GM12878 (cell line): ENCODE measurements at regions not wholly inside any gene's neighbourhood (a gene's known extent, or its start where the extent isn't known, plus 50 kb on each side); places are given as distances from the start of the nearest gene placed in this dataset.

Experiments used
- ASH2L ChIP-seq: fragments of 300-600, 200-600 bp; sonication (generic); IDR thresholded peaks from 2 replicates; pipeline ENCODE4 v1.6.1; 2017; ENCODE audit warnings: low read depth, mild to moderate bottlenecking, borderline replicate concordance
- BCLAF1 ChIP-seq: fragments of 450-650 bp; IDR thresholded peaks from 2 replicates; pipeline ENCODE4 v1.6.1; 2017; ENCODE audit warnings: antibody characterized with exemption, mild to moderate bottlenecking, moderate library complexity
- E4F1 ChIP-seq: fragments of 450-650 bp; IDR thresholded peaks from 2 replicates; pipeline ENCODE4 v1.6.1; 2018; ENCODE audit warnings: borderline replicate concordance, mild to moderate bottlenecking; ENCODE audit not compliant: partially characterized antibody
- EED ChIP-seq: sonication (generic); IDR thresholded peaks from 2 replicates; pipeline ENCODE4 v1.6.1; 2016; ENCODE audit warnings: antibody characterized with exemption, low read depth
- EP300 ChIP-seq, 2 experiments: fragments of 150-350 bp in 1 of 2; IDR thresholded peaks; 2 replicates each; pipeline ENCODE4 v1.6.1; 2011 to 2012; ENCODE audit warnings: low read depth in 2 of 2, low read length in 2 of 2, borderline replicate concordance in 1 of 2, improper control_type of control experiment in 1 of 2, inconsistent platforms in 1 of 2; ENCODE audit not compliant: control insufficient read depth in 1 of 2
- FOXK2 ChIP-seq: fragments of 450-650 bp; IDR thresholded peaks from 2 replicates; pipeline ENCODE4 v1.6.1; 2017; ENCODE audit warnings: mild to moderate bottlenecking, moderate library complexity
- HCFC1 ChIP-seq: fragments of 150-350 bp; IDR thresholded peaks from 2 replicates; pipeline ENCODE4 v1.6.1; 2014; ENCODE audit warnings: low read length
- IRF4 ChIP-seq: IDR thresholded peaks from 2 replicates; pipeline ENCODE4 v1.6.1; 2011; ENCODE audit warnings: low read depth, low read length
- NFXL1 ChIP-seq: fragments of 450-650 bp; IDR thresholded peaks from 2 replicates; pipeline ENCODE4 v1.6.1; 2017; ENCODE audit warnings: antibody characterized with exemption, mild to moderate bottlenecking, borderline replicate concordance
- SMAD1 ChIP-seq: fragments of 450-650 bp; IDR thresholded peaks from 2 replicates; pipeline ENCODE4 v1.6.1; 2018; ENCODE audit warnings: mild to moderate bottlenecking, low read depth; ENCODE audit not compliant: partially characterized antibody
- SMAD5 ChIP-seq: IDR thresholded peaks from 2 replicates; pipeline ENCODE4 v1.6.1; 2016; ENCODE audit warnings: antibody characterized with exemption, low read depth
- SMC3 ChIP-seq: IDR thresholded peaks from 2 replicates; pipeline ENCODE4 v1.6.1; 2011; ENCODE audit warnings: low read length, improper control_type of control experiment, borderline replicate concordance
- TARDBP ChIP-seq: IDR thresholded peaks from 2 replicates; pipeline ENCODE4 v1.6.1; 2016; ENCODE audit warnings: borderline replicate concordance
- ZNF274 ChIP-seq: IDR thresholded peaks from one replicate; pipeline ENCODE4 v1.8.0; 2011; ENCODE audit not compliant: insufficient read length, insufficient read depth
- ZSCAN29 ChIP-seq: fragments of 450-650 bp; IDR thresholded peaks from 2 replicates; pipeline ENCODE4 v1.6.1; 2017; ENCODE audit warnings: mild to moderate bottlenecking, moderate library complexity
- TF ChIP-seq, protein P1 (sequence below), 3 experiments: IDR thresholded peaks in 2 of 3; conservative IDR thresholded peaks in 1 of 3; 2 replicates each; pipeline ENCODE4 v1.5.1; 2011; ENCODE audit warnings: low read depth in 3 of 3, low read length in 3 of 3, mild to moderate bottlenecking in 3 of 3, control low read depth in 2 of 3, moderate library complexity in 2 of 3, inconsistent platforms in 1 of 3, mixed read lengths in 1 of 3; ENCODE audit not compliant: control insufficient read depth in 2 of 3, insufficient read depth in 1 of 3; ENCODE audit errors: extremely low read depth in 1 of 3
- TF ChIP-seq, protein P2 (sequence below): fragments of 450-650 bp; IDR thresholded peaks from 2 replicates; pipeline ENCODE4 v1.6.1; 2017; ENCODE audit warnings: mild to moderate bottlenecking, moderate library complexity

- TF ChIP-seq, protein P1, sequence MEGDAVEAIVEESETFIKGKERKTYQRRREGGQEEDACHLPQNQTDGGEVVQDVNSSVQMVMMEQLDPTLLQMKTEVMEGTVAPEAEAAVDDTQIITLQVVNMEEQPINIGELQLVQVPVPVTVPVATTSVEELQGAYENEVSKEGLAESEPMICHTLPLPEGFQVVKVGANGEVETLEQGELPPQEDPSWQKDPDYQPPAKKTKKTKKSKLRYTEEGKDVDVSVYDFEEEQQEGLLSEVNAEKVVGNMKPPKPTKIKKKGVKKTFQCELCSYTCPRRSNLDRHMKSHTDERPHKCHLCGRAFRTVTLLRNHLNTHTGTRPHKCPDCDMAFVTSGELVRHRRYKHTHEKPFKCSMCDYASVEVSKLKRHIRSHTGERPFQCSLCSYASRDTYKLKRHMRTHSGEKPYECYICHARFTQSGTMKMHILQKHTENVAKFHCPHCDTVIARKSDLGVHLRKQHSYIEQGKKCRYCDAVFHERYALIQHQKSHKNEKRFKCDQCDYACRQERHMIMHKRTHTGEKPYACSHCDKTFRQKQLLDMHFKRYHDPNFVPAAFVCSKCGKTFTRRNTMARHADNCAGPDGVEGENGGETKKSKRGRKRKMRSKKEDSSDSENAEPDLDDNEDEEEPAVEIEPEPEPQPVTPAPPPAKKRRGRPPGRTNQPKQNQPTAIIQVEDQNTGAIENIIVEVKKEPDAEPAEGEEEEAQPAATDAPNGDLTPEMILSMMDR (IDR thresholded peaks at IDR 0.05 in 2 of 3, conservative IDR thresholded peaks at IDR 0.05 in 1 of 3; ENCODE audit: control insufficient read depth in 2 of 3, extremely low read depth in 1 of 3, insufficient read depth in 1 of 3, low read depth in 3 of 3, low read length in 3 of 3): peak in 2 of 3 experiments; percentile 1 to 17; a peak in 2 of 6 replicates
- no peak for TF ChIP-seq NFXL1
- TF ChIP-seq IRF4: peak; percentile 69
- TF ChIP-seq EP300 (IDR thresholded peaks at IDR 0.05; ENCODE audit: borderline replicate concordance in 1 of 2, control insufficient read depth in 1 of 2, low read depth in 2 of 2, low read length in 2 of 2): peak; percentile 84 to 92
- TF ChIP-seq EED: peak; percentile 97
- no peak for TF ChIP-seq ASH2L
- TF ChIP-seq, protein P2, sequence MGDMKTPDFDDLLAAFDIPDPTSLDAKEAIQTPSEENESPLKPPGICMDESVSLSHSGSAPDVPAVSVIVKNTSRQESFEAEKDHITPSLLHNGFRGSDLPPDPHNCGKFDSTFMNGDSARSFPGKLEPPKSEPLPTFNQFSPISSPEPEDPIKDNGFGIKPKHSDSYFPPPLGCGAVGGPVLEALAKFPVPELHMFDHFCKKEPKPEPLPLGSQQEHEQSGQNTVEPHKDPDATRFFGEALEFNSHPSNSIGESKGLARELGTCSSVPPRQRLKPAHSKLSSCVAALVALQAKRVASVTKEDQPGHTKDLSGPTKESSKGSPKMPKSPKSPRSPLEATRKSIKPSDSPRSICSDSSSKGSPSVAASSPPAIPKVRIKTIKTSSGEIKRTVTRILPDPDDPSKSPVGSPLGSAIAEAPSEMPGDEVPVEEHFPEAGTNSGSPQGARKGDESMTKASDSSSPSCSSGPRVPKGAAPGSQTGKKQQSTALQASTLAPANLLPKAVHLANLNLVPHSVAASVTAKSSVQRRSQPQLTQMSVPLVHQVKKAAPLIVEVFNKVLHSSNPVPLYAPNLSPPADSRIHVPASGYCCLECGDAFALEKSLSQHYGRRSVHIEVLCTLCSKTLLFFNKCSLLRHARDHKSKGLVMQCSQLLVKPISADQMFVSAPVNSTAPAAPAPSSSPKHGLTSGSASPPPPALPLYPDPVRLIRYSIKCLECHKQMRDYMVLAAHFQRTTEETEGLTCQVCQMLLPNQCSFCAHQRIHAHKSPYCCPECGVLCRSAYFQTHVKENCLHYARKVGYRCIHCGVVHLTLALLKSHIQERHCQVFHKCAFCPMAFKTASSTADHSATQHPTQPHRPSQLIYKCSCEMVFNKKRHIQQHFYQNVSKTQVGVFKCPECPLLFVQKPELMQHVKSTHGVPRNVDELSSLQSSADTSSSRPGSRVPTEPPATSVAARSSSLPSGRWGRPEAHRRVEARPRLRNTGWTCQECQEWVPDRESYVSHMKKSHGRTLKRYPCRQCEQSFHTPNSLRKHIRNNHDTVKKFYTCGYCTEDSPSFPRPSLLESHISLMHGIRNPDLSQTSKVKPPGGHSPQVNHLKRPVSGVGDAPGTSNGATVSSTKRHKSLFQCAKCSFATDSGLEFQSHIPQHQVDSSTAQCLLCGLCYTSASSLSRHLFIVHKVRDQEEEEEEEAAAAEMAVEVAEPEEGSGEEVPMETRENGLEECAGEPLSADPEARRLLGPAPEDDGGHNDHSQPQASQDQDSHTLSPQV: peak; percentile 81; the same call in 1 of the 2 replicates
- TF ChIP-seq BCLAF1: peak; percentile 83
- peak; percentile 25; the same call in 1 of the 2 replicates for TF ChIP-seq SMC3
- TF ChIP-seq TARDBP: 0 out of 2 replicates have a peak, but pooled peaks have one; percentile 40
- TF ChIP-seq E4F1: peak; percentile 68
- peak; percentile 78 for TF ChIP-seq SMAD5
- TF ChIP-seq SMAD1: peak; percentile 30
- TF ChIP-seq ZNF274: no peak
- TF ChIP-seq FOXK2: no peak; the same call in 1 of the 2 replicates
- TF ChIP-seq ZSCAN29: peak; percentile 50; the same call in 1 of the 2 replicates
- no peak; the same call in 1 of the 2 replicates for TF ChIP-seq HCFC1
Observed at GRCh38 chr9:124197177-124198095, 60.3 kb upstream of the NEK6 start (continued).
